Stomach (tissue), 4 donors: ENCODE measurements at regions not wholly inside any gene's neighbourhood (a gene's known extent, or its start where the extent isn't known, plus 50 kb on each side); places are given as distances from the start of the nearest gene placed in this dataset.

Experiments
- CTCF ChIP-seq, 7 experiments: fragments of 450-650 bp in 4 of 7; fragments of 200-600 bp in 3 of 7; sonication (generic) in 3 of 7; IDR thresholded peaks; one replicate each; pipeline ENCODE4 v1.5.1; 2016 to 2019; ENCODE audit warnings: antibody characterized with exemption in 7 of 7, control low read depth in 2 of 7, mild to moderate bottlenecking in 1 of 7
- EP300 ChIP-seq: sonication (generic); formaldehyde crosslinking; IDR thresholded peaks from one replicate; pipeline ENCODE4 v1.6.1; 2017; ENCODE audit warnings: antibody characterized with exemption
- POLR2A ChIP-seq, 4 donors: fragments of 450-650 bp; IDR thresholded peaks; one replicate each; pipeline ENCODE4 v1.6.1; 2016; ENCODE audit warnings: antibody characterized with exemption in 4 of 4, control low read depth in 2 of 4, mild to moderate bottlenecking in 1 of 4, moderate library complexity in 1 of 4
- POLR2AphosphoS5 ChIP-seq, 3 donors: sonication (generic); formaldehyde crosslinking; IDR thresholded peaks; one replicate each; pipeline ENCODE4 v1.6.1; 2016; ENCODE audit warnings: antibody characterized with exemption in 3 of 3

- TF ChIP-seq CTCF (IDR thresholded peaks at IDR 0.05) = no peak
- no peak for TF ChIP-seq POLR2A (IDR thresholded peaks at IDR 0.05)
- TF ChIP-seq EP300 = no peak
- TF ChIP-seq POLR2AphosphoS5 (IDR thresholded peaks at IDR 0.05) = no peak
Observed at GRCh38 chr12:114917307-114917706, 233.3 kb upstream of the TBX3 start.
